Neural progenitor cell (in vitro differentiated cells): ENCODE measurements at regions not wholly inside any gene's neighbourhood (a gene's known extent, or its start where the extent isn't known, plus 50 kb on each side); places are given as distances from the start of the nearest gene placed in this dataset.

ENCODE experiments used
- EZH2 ChIP-seq: fragments of 200-600 bp; sonication (generic); IDR thresholded peaks from 2 replicates; pipeline ENCODE4 v1.6.1; 2017; ENCODE audit warnings: antibody characterized with exemption, mild to moderate bottlenecking, moderate library complexity
- TF ChIP-seq, protein P1 (sequence below): fragments of 200-600 bp; sonication (generic); IDR thresholded peaks from 2 replicates; pipeline ENCODE4 v1.5.1; 2017; ENCODE audit warnings: antibody characterized with exemption, mild to moderate bottlenecking

DNA sequence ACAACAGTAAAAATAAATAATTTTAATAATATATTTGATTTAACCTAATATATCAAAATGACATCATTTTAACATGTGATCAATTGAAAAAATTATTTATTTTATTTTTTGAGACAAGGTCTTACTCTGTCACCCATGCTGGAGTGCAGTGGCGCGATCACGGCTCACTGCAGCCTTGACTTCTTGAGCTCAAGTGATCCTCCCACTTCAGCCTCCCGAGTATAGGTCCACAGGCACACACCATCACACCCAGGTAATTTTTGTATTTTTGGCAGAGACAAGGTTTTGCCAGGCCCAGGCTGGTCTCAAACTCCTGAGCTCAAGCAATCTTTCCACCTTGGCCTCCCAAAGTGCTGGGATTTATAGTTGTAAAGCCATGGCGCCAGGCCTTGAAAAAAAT lies 126.7 kb upstream of the COPS8 start:
- TF ChIP-seq, protein P1, sequence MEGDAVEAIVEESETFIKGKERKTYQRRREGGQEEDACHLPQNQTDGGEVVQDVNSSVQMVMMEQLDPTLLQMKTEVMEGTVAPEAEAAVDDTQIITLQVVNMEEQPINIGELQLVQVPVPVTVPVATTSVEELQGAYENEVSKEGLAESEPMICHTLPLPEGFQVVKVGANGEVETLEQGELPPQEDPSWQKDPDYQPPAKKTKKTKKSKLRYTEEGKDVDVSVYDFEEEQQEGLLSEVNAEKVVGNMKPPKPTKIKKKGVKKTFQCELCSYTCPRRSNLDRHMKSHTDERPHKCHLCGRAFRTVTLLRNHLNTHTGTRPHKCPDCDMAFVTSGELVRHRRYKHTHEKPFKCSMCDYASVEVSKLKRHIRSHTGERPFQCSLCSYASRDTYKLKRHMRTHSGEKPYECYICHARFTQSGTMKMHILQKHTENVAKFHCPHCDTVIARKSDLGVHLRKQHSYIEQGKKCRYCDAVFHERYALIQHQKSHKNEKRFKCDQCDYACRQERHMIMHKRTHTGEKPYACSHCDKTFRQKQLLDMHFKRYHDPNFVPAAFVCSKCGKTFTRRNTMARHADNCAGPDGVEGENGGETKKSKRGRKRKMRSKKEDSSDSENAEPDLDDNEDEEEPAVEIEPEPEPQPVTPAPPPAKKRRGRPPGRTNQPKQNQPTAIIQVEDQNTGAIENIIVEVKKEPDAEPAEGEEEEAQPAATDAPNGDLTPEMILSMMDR, result no peak
- TF ChIP-seq EZH2, result no peak
